Endothelial cell of umbilical vein (primary cell): ENCODE measurements at regions not wholly inside any gene's neighbourhood (a gene's known extent, or its start where the extent isn't known, plus 50 kb on each side); places are given as distances from the start of the nearest gene placed in this dataset.

ENCODE experiments used
- BruUV-seq: library from RNA; stranded (reverse); fragments of 400-500 nt; replicated peaks from 2 replicates; lab custom pipeline; 2021; lab: Mats Ljungman, UMichigan
- CTCF ChIA-PET: fragments of 300-600, 350-600 bp; sonication (Branson Sonifier 250); formaldehyde crosslinking; loops from one replicate; lab custom pipeline; 2021; ENCODE audit warnings: antibody characterized with exemption, inconsistent platforms; lab: Charles Lee
- POLR2A ChIA-PET: fragments of 300-600, 350-600 bp; sonication (Branson Sonifier 250); formaldehyde crosslinking; loops from one replicate; lab custom pipeline; 2021; ENCODE audit warnings: antibody characterized with exemption, inconsistent platforms; lab: Charles Lee
- DNase-seq: peaks from one replicate; pipeline ENCODE4 v3.0.0-alpha.2; 2011; ENCODE audit warnings: low read depth, low spot score
- FAIRE-seq: peaks from 2 replicates; lab custom pipeline; 2011; peaks lifted over from hg19 to GRCh38; lab: Jason Lieb, UNC
- H2AFZ ChIP-seq: 2 replicates; pipeline ENCODE4 v1.6.0; 2012; ENCODE audit warnings: low read depth, low read length, control low read depth, inconsistent platforms
- H3K27ac ChIP-seq: 2 replicates; pipeline ENCODE4 v1.5.1; 2011; ENCODE audit warnings: low read depth, mild to moderate bottlenecking, control low read depth, low read length, moderate library complexity; ENCODE audit not compliant: insufficient read depth
- H3K27me3 ChIP-seq, 2 experiments: 2 replicates each; pipeline versions ENCODE4 v1.6.0 to v1.6.1; 2011; ENCODE audit warnings: low read length in 2 of 2, mixed read lengths in 1 of 2; ENCODE audit not compliant: control insufficient read depth in 2 of 2, insufficient read depth in 2 of 2
- H3K36me3 ChIP-seq, 2 experiments: 2 replicates in 1 of 2; 3 replicates in 1 of 2; pipeline ENCODE4 v1.5.1; 2011; ENCODE audit warnings: low read length in 2 of 2, mild to moderate bottlenecking in 1 of 2, moderate library complexity in 1 of 2; ENCODE audit not compliant: control insufficient read depth in 2 of 2, insufficient read depth in 2 of 2; ENCODE audit errors: extremely low read depth in 1 of 2
- H3K4me1 ChIP-seq: 3 replicates; pipeline ENCODE4 v1.5.1; 2011; ENCODE audit warnings: mild to moderate bottlenecking, low read length; ENCODE audit not compliant: control insufficient read depth, insufficient read depth; ENCODE audit errors: extremely low read depth
- H3K4me2 ChIP-seq: 2 replicates; pipeline ENCODE4 v1.6.1; 2011; ENCODE audit warnings: low read length, control low read depth, mixed read lengths; ENCODE audit not compliant: insufficient read depth
- H3K4me3 ChIP-seq, 3 experiments: fragments of 200-600 bp in 1 of 3; sonication (generic), shearing (Covaris generic) in 1 of 3; replicated peaks in 1 of 3; 2 replicates each; pipeline ENCODE4 v1.5.1; 2011 to 2016; ENCODE audit warnings: control low read depth in 3 of 3, low read length in 3 of 3, mild to moderate bottlenecking in 2 of 3, inconsistent platforms in 1 of 3, low read depth in 1 of 3, moderate library complexity in 1 of 3; ENCODE audit not compliant: insufficient read depth in 1 of 3
- H3K79me2 ChIP-seq: 2 replicates; pipeline ENCODE4 v1.6.0; 2012; ENCODE audit warnings: low read length, inconsistent platforms; ENCODE audit not compliant: control insufficient read depth, insufficient read depth
- H3K9ac ChIP-seq: replicated peaks from 2 replicates; pipeline ENCODE3; 2011; ENCODE audit warnings: low read length, control low read depth; ENCODE audit not compliant: insufficient read depth; ENCODE audit errors: extremely low read depth
- H3K9me1 ChIP-seq: replicated peaks from 3 replicates; pipeline ENCODE4 v1.6.0; 2011; ENCODE audit warnings: mild to moderate bottlenecking, low read length; ENCODE audit not compliant: control insufficient read depth, insufficient read depth; ENCODE audit errors: extremely low read depth
- H3K9me3 ChIP-seq: replicated peaks from 2 replicates; pipeline ENCODE4 v1.5.1; 2012; ENCODE audit warnings: low read length, inconsistent platforms; ENCODE audit not compliant: control insufficient read depth, insufficient read depth
- H4K20me1 ChIP-seq: replicated peaks from 2 replicates; pipeline ENCODE3; 2011; ENCODE audit warnings: mild to moderate bottlenecking, low read length; ENCODE audit not compliant: control insufficient read depth, insufficient read depth; ENCODE audit errors: extremely low read depth
- CTCF ChIP-seq, 2 donors: IDR thresholded peaks; 1 replicate in 1 of 2; 2 replicates in 1 of 2; pipeline ENCODE4 v1.5.1; 2011; ENCODE audit warnings: low read length in 2 of 2, mild to moderate bottlenecking in 2 of 2, moderate library complexity in 2 of 2, control low read depth in 1 of 2, inconsistent platforms in 1 of 2, low read depth in 1 of 2; ENCODE audit not compliant: insufficient read depth in 1 of 2; ENCODE audit errors: extremely low read depth in 1 of 2
- EZH2 ChIP-seq: IDR thresholded peaks from 2 replicates; pipeline ENCODE4 v1.6.1; 2012; ENCODE audit warnings: borderline replicate concordance, low read depth, mild to moderate bottlenecking, moderate library complexity, low read length, inconsistent platforms; ENCODE audit not compliant: severe bottlenecking
- FOS ChIP-seq: IDR thresholded peaks from 2 replicates; pipeline ENCODE4 v1.6.1; 2011; ENCODE audit warnings: mild to moderate bottlenecking, low read length, moderate library complexity, borderline replicate concordance; ENCODE audit not compliant: insufficient read depth
- GATA2 ChIP-seq: IDR thresholded peaks from 2 replicates; pipeline ENCODE4 v1.7.0; 2011; ENCODE audit warnings: low read depth, mild to moderate bottlenecking, moderate library complexity, mixed read lengths, low read length; ENCODE audit not compliant: insufficient read length, insufficient read depth
- JUN ChIP-seq: IDR thresholded peaks from 2 replicates; pipeline ENCODE4 v1.6.1; 2011; ENCODE audit warnings: borderline replicate concordance, low read depth; ENCODE audit not compliant: insufficient read length, insufficient read depth
- MYC ChIP-seq: IDR thresholded peaks from one replicate; pipeline ENCODE4 v1.6.1; 2011; ENCODE audit warnings: mild to moderate bottlenecking, low read depth, low read length
- POLR2A ChIP-seq: IDR thresholded peaks from 2 replicates; pipeline ENCODE4 v1.6.1; 2012; ENCODE audit warnings: low read depth, mild to moderate bottlenecking, control low read depth, low read length
- POLR2AphosphoS5 ChIP-seq: IDR thresholded peaks from 2 replicates; pipeline ENCODE4 v1.6.1; 2012; ENCODE audit warnings: low read depth, mild to moderate bottlenecking, control low read depth, low read length, moderate library complexity; ENCODE audit not compliant: insufficient read depth
- dilution Hi-C: fragments of 300-500 bp; cut with MboI; formaldehyde crosslinking; loops from one replicate; pipeline ENCODE4 v1.15.0; 2019; ENCODE audit warnings: low sequenced_read_pairs; ENCODE audit not compliant: extremely low pct_ligation_motif_present
- intact Hi-C: fragments of 100-400 bp; cut with micrococcal nuclease; formaldehyde crosslinking; loops from one replicate; pipeline ENCODE4 v1.10.0; 2022
- TF ChIP-seq, protein P1 (sequence below): IDR thresholded peaks from 2 replicates; pipeline ENCODE4 v1.6.1; 2011; ENCODE audit not compliant: insufficient read depth, insufficient read length

DNA sequence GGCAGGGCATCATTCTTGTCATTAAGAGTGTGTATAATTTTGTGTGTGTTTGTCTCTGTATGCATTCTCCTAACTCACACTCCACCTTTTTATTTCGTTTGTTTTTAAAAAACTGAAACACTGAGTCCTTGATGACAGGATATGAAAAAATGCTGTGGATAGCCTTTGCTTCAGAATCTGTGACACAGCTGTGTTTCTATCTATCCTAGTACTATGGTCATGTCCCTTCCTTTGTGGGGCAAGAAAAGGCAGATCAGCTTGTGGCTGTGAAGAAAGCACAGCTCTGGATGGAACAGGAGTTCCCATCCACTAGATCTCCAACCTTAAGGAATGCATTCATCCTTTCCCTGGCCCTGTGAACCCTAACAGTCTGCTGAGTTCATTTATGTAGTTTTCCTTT lies 60.3 kb downstream of the OTOL1 start:
- intact Hi-C loops = no loop called here
- DNase-seq (no peak), FAIRE-seq (no peak)
- no peaks in the 10 kb centered on the region for H3K9me1 ChIP-seq
- H2AFZ ChIP-seq = no peak overlapping the region
- no peaks in the 10 kb centered on the region for H3K27me3 ChIP-seq
- ChIA-PET POLR2A (no interaction called here), CTCF (no interaction called here)
- H3K9me3 ChIP-seq = no peaks in the 10 kb centered on the region
- H3K4me1 ChIP-seq = no peaks in the 10 kb centered on the region
- H3K4me2 ChIP-seq = no peak overlapping the region
- no peaks in the 10 kb centered on the region for H3K36me3 ChIP-seq
- no TSS peak for BruUV-seq
- no peaks in the 10 kb centered on the region for H3K79me2 ChIP-seq
- H3K27ac ChIP-seq = no peak overlapping the region
- no peak overlapping the region for H3K9ac ChIP-seq
- dilution Hi-C loops = no loop called here
- TF ChIP-seq POLR2AphosphoS5 (no peak), FOS (no peak), MYC (no peak), GATA2 (no peak), EZH2 (no peak), CTCF (IDR thresholded peaks at IDR 0.05; ENCODE audit: extremely low read depth in 1 of 2, insufficient read depth in 1 of 2, low read depth in 1 of 2, low read length in 2 of 2) (no peak), POLR2A (no peak), JUN (no peak)
- TF ChIP-seq, protein P1, sequence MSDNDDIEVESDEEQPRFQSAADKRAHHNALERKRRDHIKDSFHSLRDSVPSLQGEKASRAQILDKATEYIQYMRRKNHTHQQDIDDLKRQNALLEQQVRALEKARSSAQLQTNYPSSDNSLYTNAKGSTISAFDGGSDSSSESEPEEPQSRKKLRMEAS = no peak
- no peak overlapping the region for H3K4me3 ChIP-seq
- no peaks in the 10 kb centered on the region for H4K20me1 ChIP-seq
